GM06990 (cell line): ENCODE measurements at regions not wholly inside any gene's neighbourhood (a gene's known extent, or its start where the extent isn't known, plus 50 kb on each side); places are given as distances from the start of the nearest gene placed in this dataset.

Source experiments
- DNase-seq: peaks from one replicate; pipeline ENCODE4 v3.0.0-alpha.2; 2011; ENCODE audit not compliant: insufficient read length; ENCODE audit errors: extremely low read depth
- H3K27me3 ChIP-seq: replicated peaks from 2 replicates; pipeline ENCODE4 v1.6.0; 2011; ENCODE audit warnings: low read length; ENCODE audit not compliant: control insufficient read depth, insufficient read depth
- H3K36me3 ChIP-seq: 2 replicates; pipeline ENCODE4 v1.5.1; 2011; ENCODE audit warnings: low read length; ENCODE audit not compliant: control insufficient read depth, insufficient read depth
- H3K4me3 ChIP-seq: replicated peaks from 2 replicates; pipeline ENCODE4 v1.5.1; 2011; ENCODE audit warnings: low read depth, mild to moderate bottlenecking, control low read depth, low read length
- CTCF ChIP-seq: IDR thresholded peaks from 2 replicates; pipeline ENCODE4 v1.5.1; 2011; ENCODE audit warnings: low read length, control low read depth, mild to moderate bottlenecking, inconsistent platforms; ENCODE audit not compliant: insufficient read depth, poor library complexity, severe bottlenecking

- no peaks in the 10 kb centered on the region for H3K27me3 ChIP-seq
- TF ChIP-seq CTCF: no peak
- DNase-seq: no peak
- no peak overlapping the region for H3K4me3 ChIP-seq
- no peaks in the 10 kb centered on the region for H3K36me3 ChIP-seq
Measured at GRCh38 chr5:25568294-25568693, 923.5 kb upstream of the CDH10 start.

GRCh38 chr5:25567881-25568280 is 923.1 kb upstream of the CDH10 start:
- no peak for DNase-seq
- Histone ChIP-seq H3K4me3 (no peak overlapping the region), H3K27me3 (no peaks in the 10 kb centered on the region), H3K36me3 (no peaks in the 10 kb centered on the region)
- TF ChIP-seq CTCF: no peak

GRCh38 chr5:25562656-25563055 is 917.9 kb upstream of the CDH10 start:
- H3K27me3 ChIP-seq: no peaks in the 10 kb centered on the region
- no peak overlapping the region for H3K4me3 ChIP-seq
- no peak for TF ChIP-seq CTCF
- no peak for DNase-seq
- H3K36me3 ChIP-seq: no peaks in the 10 kb centered on the region

GRCh38 chr5:25554077-25554476 is 909.3 kb upstream of the CDH10 start:
- Histone ChIP-seq H3K27me3 (no peaks in the 10 kb centered on the region), H3K4me3 (no peak overlapping the region), H3K36me3 (no peaks in the 10 kb centered on the region)
- no peak for DNase-seq
- TF ChIP-seq CTCF: no peak

GRCh38 chr5:25552871-25553481 is 908.2 kb upstream of the CDH10 start:
- Histone ChIP-seq H3K27me3 (no peaks in the 10 kb centered on the region), H3K4me3 (no peak overlapping the region), H3K36me3 (no peaks in the 10 kb centered on the region)
- TF ChIP-seq CTCF: no peak
- DNase-seq: no peak

GRCh38 chr5:25550793-25551192 is 906.0 kb upstream of the CDH10 start:
- H3K4me3 ChIP-seq: no peak overlapping the region
- H3K36me3 ChIP-seq: no peaks in the 10 kb centered on the region
- no peak for DNase-seq
- no peak for TF ChIP-seq CTCF
- H3K27me3 ChIP-seq: no peaks in the 10 kb centered on the region
